HG03025 (cell line): ENCODE measurements at regions not wholly inside any gene's neighbourhood (a gene's known extent, or its start where the extent isn't known, plus 50 kb on each side); places are given as distances from the start of the nearest gene placed in this dataset.
A peak's percentile ranks its signal among the peaks of the same experiment; 100 is the strongest.

ENCODE experiments used
- ATAC-seq: cut with Tn5 transposase; IDR thresholded peaks from one replicate; pipeline ENCODE4 v1.9.1; 2021; ENCODE audit warnings: mild to moderate bottlenecking, moderate library complexity; ENCODE audit not compliant: unreplicated experiment, low FRiP score

DNA sequence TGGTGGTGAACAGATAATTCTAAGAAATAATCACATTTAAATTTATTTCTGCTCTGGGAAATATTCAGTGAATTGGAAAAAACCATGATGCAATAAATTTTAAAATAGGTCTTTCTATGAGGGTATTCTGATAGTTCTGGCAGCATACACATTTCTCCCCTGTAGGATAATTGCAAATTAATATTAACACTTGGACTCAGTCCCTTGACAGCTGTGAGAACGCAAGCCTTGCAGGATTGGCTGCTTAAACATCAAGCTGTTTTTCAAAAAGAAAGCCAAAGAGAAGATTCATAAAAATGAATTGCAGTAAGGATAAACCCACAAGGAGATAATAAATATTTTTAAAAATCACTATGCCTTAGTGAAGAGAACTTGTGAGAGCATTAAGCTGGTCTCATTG is 180.0 kb downstream of the MTRR start:
- no peak for ATAC-seq

DNA sequence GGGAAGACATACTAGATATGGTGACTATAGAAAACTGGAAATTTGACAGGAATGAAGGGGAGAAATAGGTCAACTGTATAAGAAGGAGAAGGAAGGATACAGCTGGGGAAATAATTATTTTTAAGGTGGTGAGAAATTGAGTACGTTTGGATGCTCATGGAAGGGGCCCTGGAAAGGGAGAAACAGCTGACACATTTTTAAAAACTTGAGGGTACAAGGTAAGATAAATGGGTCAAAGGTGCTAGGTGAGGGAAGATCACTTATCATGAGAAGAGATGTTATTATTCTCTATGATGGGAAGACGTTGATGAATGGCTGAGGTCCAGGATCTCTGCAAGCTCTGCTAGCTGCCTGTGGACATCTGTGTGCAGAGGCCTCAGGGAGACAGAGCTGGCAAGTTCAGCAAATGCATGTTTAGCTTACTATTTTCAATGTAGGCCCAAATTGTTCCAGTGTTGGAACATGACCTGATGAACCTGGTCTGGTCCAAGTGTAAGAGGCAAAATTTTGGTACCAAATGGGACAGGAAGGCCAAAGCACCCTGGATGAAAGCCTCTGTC is 181.7 kb downstream of the MTRR start:
- no peak for ATAC-seq

GRCh38 chr5:8053270-8053669 is 184.3 kb downstream of the MTRR start:
- ATAC-seq, result no peak

DNA sequence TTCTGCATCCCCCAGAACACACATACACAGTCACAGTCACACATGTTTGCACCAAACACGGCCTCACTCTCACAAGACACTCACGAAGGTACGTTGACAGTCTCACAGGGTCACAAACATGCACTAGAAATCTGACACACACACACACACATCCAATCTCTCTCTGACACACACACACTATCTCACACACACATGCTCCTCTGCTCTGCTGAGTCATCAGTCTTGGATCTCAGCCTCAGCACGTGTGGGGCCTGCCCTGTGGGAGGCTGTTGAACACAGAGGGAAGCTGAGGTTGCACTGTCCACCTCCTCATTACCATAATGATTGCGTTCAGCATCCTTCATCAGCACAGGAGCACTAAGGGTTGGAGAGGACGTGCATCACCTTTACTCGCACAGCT is 188.8 kb downstream of the MTRR start:
- no peak for ATAC-seq

DNA sequence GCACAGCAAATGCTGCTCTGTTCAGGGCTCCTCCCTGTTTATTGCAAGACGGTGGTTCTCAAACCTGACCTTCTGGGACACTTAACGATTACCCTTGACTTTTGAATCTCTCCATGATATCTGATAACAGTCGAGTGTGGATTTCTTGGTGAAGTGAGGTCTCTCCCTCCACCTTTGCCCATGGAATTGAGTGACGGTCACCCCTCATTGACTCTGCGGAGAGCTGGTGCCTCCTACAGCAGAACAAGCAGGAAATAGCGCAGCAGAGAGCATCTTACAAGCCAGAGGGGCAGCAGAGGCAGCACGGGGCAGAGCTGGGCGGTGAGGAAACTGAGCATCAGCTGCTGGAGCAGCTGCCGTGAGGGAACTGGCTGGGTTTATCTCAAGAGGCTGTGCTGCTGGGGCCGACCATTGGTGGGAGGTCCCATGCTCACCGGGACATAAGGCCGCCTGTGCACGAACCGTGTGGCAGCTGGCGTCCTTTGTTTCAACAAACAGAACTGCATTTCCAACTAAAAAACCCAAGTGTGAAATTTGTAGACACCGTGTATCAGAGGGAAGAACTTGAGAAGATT is 189.8 kb downstream of the MTRR start:
- ATAC-seq, result no peak

- no peak for ATAC-seq
These were observed 190.4 kb downstream of the MTRR start for GRCh38 chr5:8059337-8059736.

DNA sequence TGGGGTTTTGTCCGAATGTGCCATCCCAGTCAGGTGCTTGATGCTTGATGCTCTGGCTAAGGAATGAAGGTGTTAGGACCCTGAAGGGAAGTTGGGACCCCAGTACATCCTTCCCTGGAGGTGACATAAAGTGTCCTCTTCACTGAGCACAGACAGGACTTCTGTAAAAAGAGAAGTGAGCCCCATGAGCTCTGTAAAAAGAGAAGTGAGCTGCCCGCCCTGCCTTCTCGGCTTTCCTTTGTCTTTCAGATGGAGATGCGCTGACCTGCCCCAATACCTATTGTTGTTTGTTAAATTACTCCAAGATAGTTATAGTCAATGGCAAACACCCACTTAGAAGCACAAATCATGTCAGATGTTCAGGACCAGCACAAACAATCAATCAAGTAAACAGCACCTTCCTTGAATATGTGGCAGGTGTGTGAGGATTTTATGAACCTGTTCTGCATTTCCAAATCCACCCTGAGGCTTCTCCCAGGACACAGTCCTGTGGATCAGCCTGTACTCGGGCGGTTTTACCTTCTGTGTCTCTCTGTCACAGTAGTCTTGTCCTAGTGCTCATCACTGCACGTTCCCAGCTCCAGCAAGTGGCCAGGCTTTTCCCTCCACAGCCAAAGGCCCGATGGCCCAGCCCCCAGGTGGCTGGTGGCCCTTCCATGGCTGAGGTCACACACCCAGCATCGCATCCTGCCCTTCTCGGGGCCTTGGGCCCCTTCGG is 191.4 kb downstream of the MTRR start:
- ATAC-seq, result peak; percentile 50

- no peak for ATAC-seq
These were observed 192.0 kb downstream of the MTRR start for GRCh38 chr5:8060953-8061429.

DNA sequence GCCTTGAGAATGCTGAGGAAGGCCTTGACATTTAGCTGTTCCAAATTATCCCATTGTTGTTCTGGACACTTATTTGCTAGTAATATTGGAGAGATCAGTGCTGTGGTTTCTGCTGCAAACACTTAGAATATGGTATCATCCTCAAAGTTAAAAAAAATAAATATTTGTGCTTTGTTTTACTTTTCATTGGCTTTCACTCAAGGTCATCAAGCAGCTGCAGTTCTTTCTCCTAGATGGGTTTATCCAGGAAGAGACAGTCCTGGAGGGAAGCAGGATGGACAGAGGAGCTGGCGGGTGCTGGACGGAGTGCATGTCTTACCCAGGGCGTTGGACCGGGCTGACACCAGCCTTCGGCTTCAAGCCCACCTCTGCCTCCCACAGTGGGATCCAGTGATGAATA is 193.6 kb downstream of the MTRR start:
- ATAC-seq, result no peak

- no peak for ATAC-seq
These were observed 199.1 kb downstream of the MTRR start for GRCh38 chr5:8068078-8068477.

- ATAC-seq, result no peak
These were observed 201.2 kb downstream of the MTRR start for GRCh38 chr5:8070138-8070537.

- ATAC-seq, result no peak
These were observed 210.1 kb downstream of the MTRR start for GRCh38 chr5:8079056-8079455.

DNA sequence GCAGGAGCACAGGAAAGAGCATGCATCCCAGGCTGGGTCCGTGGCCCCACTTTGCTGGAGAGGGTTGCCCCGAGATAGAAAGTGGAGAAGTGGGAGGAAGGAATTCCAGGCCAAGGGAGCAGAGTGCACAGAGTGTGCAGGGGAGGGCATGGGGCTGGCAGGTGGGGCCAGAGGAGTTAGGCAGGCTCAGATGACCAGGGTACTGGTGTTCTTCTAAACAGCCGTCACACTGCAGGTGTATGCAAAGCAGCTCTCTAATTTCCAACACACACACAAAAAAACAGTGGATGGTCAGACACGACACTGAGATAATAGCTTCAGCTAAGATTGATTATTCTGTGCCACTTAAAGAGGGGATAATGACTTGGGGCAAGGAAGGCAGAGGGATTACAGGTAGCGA is 212.2 kb downstream of the MTRR start:
- no peak for ATAC-seq

DNA sequence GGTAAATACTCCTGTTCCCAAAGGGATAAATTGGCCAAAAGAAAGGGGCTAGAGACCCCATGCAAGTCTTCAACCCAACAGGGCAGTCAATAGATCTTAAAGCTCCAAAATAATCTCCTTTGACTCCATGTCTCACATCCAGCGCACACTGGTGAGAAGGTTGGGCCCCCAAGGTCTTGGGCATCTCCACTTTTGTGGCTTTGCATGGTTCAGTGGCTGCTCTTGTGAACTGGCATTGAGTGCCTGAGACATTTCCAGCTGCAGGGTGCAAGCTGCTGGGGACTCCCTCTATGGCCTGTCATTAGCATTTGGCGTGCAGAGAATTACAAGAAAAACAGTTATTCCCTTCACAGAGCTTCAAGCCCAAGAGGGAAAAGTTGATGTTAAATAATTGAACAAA is 224.7 kb downstream of the MTRR start:
- no peak for ATAC-seq

- ATAC-seq, result no peak
These were observed 225.4 kb downstream of the MTRR start for GRCh38 chr5:8094304-8094703.

GRCh38 chr5:8097146-8097545 is 228.2 kb downstream of the MTRR start:
- no peak for ATAC-seq

DNA sequence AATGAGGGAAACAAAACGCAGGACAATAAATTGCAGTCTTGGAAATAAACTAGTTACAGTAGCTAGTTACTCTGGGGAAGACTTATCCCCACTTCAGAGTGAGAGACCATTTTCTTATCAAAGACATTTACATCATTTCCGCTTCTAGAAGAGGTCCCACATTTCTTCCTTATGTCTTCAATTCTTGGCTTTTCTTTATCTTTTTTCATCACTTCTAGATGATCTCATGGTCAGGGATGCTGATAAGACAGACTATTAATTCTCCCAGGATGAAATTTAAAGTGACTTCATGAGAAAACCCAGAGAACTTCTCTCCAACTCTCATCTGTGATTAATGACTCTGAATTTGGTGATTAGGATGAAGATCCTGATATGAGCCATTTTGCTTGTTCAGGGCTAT is 229.1 kb downstream of the MTRR start:
- no peak for ATAC-seq

GRCh38 chr5:8102714-8103113 is 233.8 kb downstream of the MTRR start:
- no peak for ATAC-seq

GRCh38 chr5:8114597-8115266 is 245.8 kb downstream of the MTRR start:
- no peak for ATAC-seq

DNA sequence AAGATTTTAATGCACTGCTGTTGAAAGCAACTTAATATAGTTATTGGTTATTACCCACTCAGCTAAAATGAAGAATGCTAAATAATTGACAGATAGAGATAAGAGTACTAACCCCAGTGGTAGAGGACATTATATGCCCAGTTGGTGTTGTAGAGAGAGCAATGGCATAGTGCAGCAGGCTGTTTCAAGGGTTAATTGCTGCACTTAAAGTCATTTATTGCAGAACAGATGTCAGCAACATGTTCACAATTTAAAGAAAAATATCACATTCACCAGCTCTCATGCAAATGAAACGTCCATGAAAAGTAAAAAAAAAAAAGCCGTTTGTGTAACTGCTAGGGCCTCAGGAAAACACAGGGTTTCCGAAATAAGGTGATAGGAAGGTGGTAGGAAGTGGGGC is 254.6 kb downstream of the MTRR start:
- no peak for ATAC-seq

DNA sequence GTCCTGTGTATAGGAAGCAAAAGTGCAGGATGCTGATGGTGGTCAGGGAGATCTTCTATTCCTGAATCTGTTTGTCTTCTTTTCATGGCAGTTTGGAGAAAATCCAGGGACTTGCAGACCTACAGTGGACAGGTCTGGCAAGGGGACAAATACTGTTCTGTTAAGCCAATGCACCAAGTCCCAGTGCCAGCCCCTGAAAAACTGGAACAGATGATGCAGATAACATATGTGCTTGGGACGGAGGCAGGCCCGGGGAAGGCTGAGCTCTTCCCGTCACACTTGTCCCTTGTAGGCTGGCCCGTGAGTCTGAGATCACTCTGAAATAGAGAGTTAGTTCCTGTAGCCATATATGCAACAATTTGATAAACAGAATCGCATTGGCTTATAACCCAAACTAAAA is 265.7 kb downstream of the MTRR start:
- no peak for ATAC-seq

- ATAC-seq, result no peak
These were observed 266.8 kb downstream of the MTRR start for GRCh38 chr5:8135742-8136141.
